ENCODE measurements at regions not wholly inside any gene's neighbourhood (a gene's known extent, or its start where the extent isn't known, plus 50 kb on each side); places are given as distances from the start of the nearest gene placed in this dataset.

- H3K27ac ChIP-seq = no peak overlapping the region
- H3K9me3 ChIP-seq = no peaks in the 10 kb centered on the region
- DNase-seq = peak in 1 of 4 donors; percentile 11
- TF ChIP-seq CTCF (IDR thresholded peaks at IDR 0.05) = no peak
- H3K4me3 ChIP-seq = no peak overlapping the region
- H3K27me3 ChIP-seq = no peaks in the 10 kb centered on the region
- no peaks in the 10 kb centered on the region for H3K36me3 ChIP-seq
- intact Hi-C loops (cut with DNase I) = no loop called here
- no peak for ATAC-seq
- H3K4me1 ChIP-seq = no peaks in the 10 kb centered on the region
Measured at GRCh38 chr14:101508196-101508947, 52.9 kb upstream of the DIO3 start.

- Histone ChIP-seq H3K9me3 (no peaks in the 10 kb centered on the region), H3K27me3 (no peaks in the 10 kb centered on the region), H3K4me1 (no peaks in the 10 kb centered on the region), H3K27ac (no peak overlapping the region), H3K4me3 (no peak overlapping the region), H3K36me3 (no peaks in the 10 kb centered on the region)
- intact Hi-C loops (cut with DNase I) = no loop called here
- no peak for TF ChIP-seq CTCF (IDR thresholded peaks at IDR 0.05)
- no peak for ATAC-seq
- peak in 2 of 4 donors; percentile 18 to 59 for DNase-seq
Measured at GRCh38 chr14:101508948-101509729, 52.2 kb upstream of the DIO3 start.

- no peaks in the 10 kb centered on the region for H3K36me3 ChIP-seq
- no peak for TF ChIP-seq CTCF (IDR thresholded peaks at IDR 0.05)
- intact Hi-C loops (cut with DNase I) = no loop called here
- ATAC-seq (no peak), DNase-seq (peak in 2 of 4 donors; percentile 24 to 68)
- no peaks in the 10 kb centered on the region for H3K9me3 ChIP-seq
- no peak overlapping the region for H3K4me3 ChIP-seq
- no peaks in the 10 kb centered on the region for H3K27me3 ChIP-seq
- H3K27ac ChIP-seq = no peak overlapping the region
- no peaks in the 10 kb centered on the region for H3K4me1 ChIP-seq
Measured at GRCh38 chr14:101509730-101510371, 51.4 kb upstream of the DIO3 start.

GRCh38 chr14:101511199-101511598, 50.1 kb upstream of the DIO3 start:
- intact Hi-C loops (cut with DNase I) = no loop called here
- H3K36me3 ChIP-seq = no peaks in the 10 kb centered on the region
- H3K27me3 ChIP-seq = no peaks in the 10 kb centered on the region
- H3K27ac ChIP-seq = no peak overlapping the region
- DNase-seq (no peak), ATAC-seq (no peak)
- H3K4me1 ChIP-seq = no peaks in the 10 kb centered on the region
- no peak overlapping the region for H3K4me3 ChIP-seq
- peaks cover 0 to 6% of the 10 kb centered on the region in 2 donors for H3K9me3 ChIP-seq
- no peak for TF ChIP-seq CTCF (IDR thresholded peaks at IDR 0.05)

Small RNAs in the stretch of these regions (microRNA-seq; reads per million reads assigned to microRNA genes)
- 2.8 to 8.1 reads per million in 2 donors for gene MIR1185-1
- gene MIR1185-2 = 0.34 to 0.68 reads per million in 2 donors
- gene MIR1193 = 0 to 0.14 reads per million in 2 donors
- gene MIR1197 = 0 reads per million in 2 donors
- gene MIR134 = 21.4 to 90.0 reads per million in 2 donors
- 36.4 to 99.9 reads per million in 2 donors for gene MIR154
- 19.4 to 155 reads per million in 2 donors for gene MIR299
- 0 reads per million in 2 donors for gene MIR300
- gene MIR323A = 2.0 to 12.8 reads per million in 2 donors
- 0 to 4.2 reads per million in 2 donors for gene MIR323B
- 0 reads per million in 2 donors for gene MIR329-1
- gene MIR329-2 = 0 to 0.14 reads per million in 2 donors
- 52.1 to 232 reads per million in 2 donors for gene MIR369
- 0.50 to 4.9 reads per million in 2 donors for gene MIR376A1
- gene MIR376A2 = 0.67 to 1.6 reads per million in 2 donors
- 23.0 to 137 reads per million in 2 donors for gene MIR376B
- gene MIR376C = 141 to 319 reads per million in 2 donors
- 8.9 to 29.6 reads per million in 2 donors for gene MIR377
- 72.0 to 289 reads per million in 2 donors for gene MIR379
- gene MIR380 = 2.0 to 6.4 reads per million in 2 donors
- 42.1 to 217 reads per million in 2 donors for gene MIR381
- 55.3 to 172 reads per million in 2 donors for gene MIR382
- gene MIR409 = 144 to 456 reads per million in 2 donors
- gene MIR411 = 172 to 561 reads per million in 2 donors
- gene MIR412 = 0.34 to 0.41 reads per million in 2 donors
- gene MIR485 = 15.7 to 22.2 reads per million in 2 donors
- gene MIR487A = 8.0 to 25.5 reads per million in 2 donors
- 196 to 620 reads per million in 2 donors for gene MIR487B
- gene MIR494 = 19.9 to 57.2 reads per million in 2 donors
- gene MIR495 = 17.3 to 29.8 reads per million in 2 donors
- gene MIR496 = 0.67 to 4.8 reads per million in 2 donors
- gene MIR539 = 1.3 to 10.6 reads per million in 2 donors
- 0 to 0.17 reads per million in 2 donors for gene MIR541
- gene MIR543 = 10.7 to 19.0 reads per million in 2 donors
- gene MIR544A = 0 reads per million in 2 donors
- 13.7 to 54.5 reads per million in 2 donors for gene MIR654
- gene MIR655 = 1.0 to 6.4 reads per million in 2 donors
- 2.5 to 8.3 reads per million in 2 donors for gene MIR656
- gene MIR668 = 0.34 to 2.9 reads per million in 2 donors
- 1.2 to 4.8 reads per million in 2 donors for gene MIR758
- 8.4 to 27.0 reads per million in 2 donors for gene MIR889

Measured in left lung (tissue), 4 donors.